ENCODE measurements at regions not wholly inside any gene's neighbourhood (a gene's known extent, or its start where the extent isn't known, plus 50 kb on each side); places are given as distances from the start of the nearest gene placed in this dataset.

- DNase-seq (ENCODE audit: low read depth in 1 of 2, low spot score in 2 of 2) (no peak), FAIRE-seq (no peak)
- H3K27ac ChIP-seq (ENCODE audit: low read depth, low read length), result no peak overlapping the region
- H3K23ac ChIP-seq (ENCODE audit: insufficient read length), result no peak overlapping the region
- no peaks in the 10 kb centered on the region for H3K36me3 ChIP-seq (ENCODE audit: control insufficient read depth in 2 of 4, insufficient read depth in 4 of 4, low read length in 3 of 4)
- no peak overlapping the region for H2BK12ac ChIP-seq (ENCODE audit: low read depth, low read length)
- no peak overlapping the region for H4K5ac ChIP-seq (ENCODE audit: insufficient read length, low read depth, low read length)
- no peak overlapping the region for H4K91ac ChIP-seq (replicated peaks; ENCODE audit: insufficient read length, low read length)
- H3K9ac ChIP-seq (replicated peaks in 1 of 4; ENCODE audit: extremely low read depth in 1 of 4, low read depth in 3 of 4, low read length in 3 of 4), result no peak overlapping the region
- CTCF ChIA-PET (ENCODE audit: partially characterized antibody), result interaction anchor here (0.9 kb wide), 1 partner anchor 44 kb away, joined by 3 read pairs; no protein-coding TSS in a partner anchor
- no peak overlapping the region for H3K4me2 ChIP-seq (ENCODE audit: insufficient read depth in 1 of 2, low read depth in 2 of 2, low read length in 2 of 2)
- no peak overlapping the region for H3K56ac ChIP-seq (replicated peaks; ENCODE audit: insufficient read length, low read depth, low read length)
- WGBS, 2 experiments (ENCODE audit: extremely low coverage in 1 of 2, insufficient coverage in 1 of 2, insufficient read length in 1 of 2, insufficient replicate concordance in 2 of 2, low coverage in 1 of 2, low lambda C conversion rate in 2 of 2, missing lambda C conversion rate in 1 of 2), result 88% methylated on average over 1 of the region's 2 CpGs; no CpG with 5 or more reads in 1 of the 2 experiments
- H2BK15ac ChIP-seq (ENCODE audit: low read length), result no peak overlapping the region
- no peaks in the 10 kb centered on the region; the same call in 1 of the 2 replicates for H3K23me2 ChIP-seq (ENCODE audit: low read depth, low read length)
- H3K18ac ChIP-seq (ENCODE audit: extremely low read depth, low read length), result no peak overlapping the region
- no peak overlapping the region for H2AFZ ChIP-seq (ENCODE audit: low read length)
- no peak overlapping the region for H4K8ac ChIP-seq (ENCODE audit: extremely low read depth, insufficient read depth, low read length)
- H2AK5ac ChIP-seq (ENCODE audit: low read depth, low read length), result no peak overlapping the region
- POLR2A ChIA-PET (ENCODE audit: partially characterized antibody), result no interaction called here
- H3K4ac ChIP-seq (replicated peaks; ENCODE audit: insufficient read length, low read depth, low read length), result no peak overlapping the region
- no peaks in the 10 kb centered on the region for H3K9me3 ChIP-seq (ENCODE audit: insufficient read depth in 2 of 2, low read depth in 1 of 2, low read length in 1 of 2)
- H2BK120ac ChIP-seq (replicated peaks; ENCODE audit: low read depth, low read length), result no peak overlapping the region
- no peaks in the 10 kb centered on the region for H3K79me1 ChIP-seq (ENCODE audit: low read depth, low read length)
- no peak overlapping the region for H3K4me3 ChIP-seq (ENCODE audit: extremely low read depth in 1 of 4, insufficient read depth in 2 of 4, low read depth in 3 of 4, low read length in 4 of 4)
- H3K4me1 ChIP-seq (replicated peaks in 1 of 4; ENCODE audit: control insufficient read depth in 3 of 4, insufficient read depth in 4 of 4, low read length in 3 of 4), result peaks cover 0 to 3% (median 1%) of the 10 kb centered on the region in 4 experiments; a peak in 1 of 7 replicates
- no peak overlapping the region for H3K14ac ChIP-seq (ENCODE audit: insufficient read length)
- H4K20me1 ChIP-seq (replicated peaks in 1 of 2; ENCODE audit: control insufficient read depth in 1 of 2, insufficient read depth in 2 of 2, low read length in 2 of 2), result no peaks in the 10 kb centered on the region
- no peak overlapping the region for H2BK20ac ChIP-seq (ENCODE audit: low read length)
- no peak overlapping the region for H2BK5ac ChIP-seq (ENCODE audit: low read depth, low read length)
- H3K27me3 ChIP-seq (replicated peaks in 1 of 4; ENCODE audit: control insufficient read depth in 3 of 4, extremely low read depth in 1 of 4, insufficient read depth in 3 of 4, low read length in 3 of 4), result no peaks in the 10 kb centered on the region
- no peaks in the 10 kb centered on the region for H3K79me2 ChIP-seq (ENCODE audit: control insufficient read depth in 1 of 2, insufficient read depth in 2 of 2, low read length in 2 of 2)
- TF ChIP-seq CTCF (IDR thresholded peaks at IDR 0.05; ENCODE audit: control extremely low read depth in 1 of 3, insufficient read depth in 1 of 3, low read depth in 1 of 3, low read length in 3 of 3), result no peak
- no peak for TF ChIP-seq CBX5 (IDR thresholded peaks at IDR 0.05; ENCODE audit: low read depth, low read length)
- TF ChIP-seq RFX5 (IDR thresholded peaks at IDR 0.05; ENCODE audit: borderline replicate concordance, low read depth, low read length), result no peak
- no peak for TF ChIP-seq NRF1 (IDR thresholded peaks at IDR 0.05; ENCODE audit: low read depth, low read length)
- TF ChIP-seq EP300 (IDR thresholded peaks at IDR 0.05; ENCODE audit: borderline replicate concordance in 1 of 2, low read depth in 2 of 2, low read length in 2 of 2), result no peak
- TF ChIP-seq YY1 (IDR thresholded peaks at IDR 0.05; ENCODE audit: low read depth, low read length), result no peak
- no peak for TF ChIP-seq MAFK (IDR thresholded peaks at IDR 0.05; ENCODE audit: low read depth, low read length)
- no peak for TF ChIP-seq KDM1A (IDR thresholded peaks at IDR 0.05; ENCODE audit: borderline replicate concordance, low read length)
- no peak for TF ChIP-seq JUND (IDR thresholded peaks at IDR 0.05; ENCODE audit: low read length)
- TF ChIP-seq HDAC2 (IDR thresholded peaks at IDR 0.05; ENCODE audit: borderline replicate concordance in 1 of 2, low read depth in 2 of 2, low read length in 2 of 2), result no peak
- no peak for TF ChIP-seq SIN3A (conservative IDR thresholded peaks at IDR 0.05 in 1 of 2, IDR thresholded peaks at IDR 0.05 in 1 of 2; ENCODE audit: low read depth in 1 of 2, low read length in 2 of 2)
Observed at GRCh38 chr2:18475884-18476283, 84.6 kb downstream of the RDH14 start.
